Left hindlimb (tissue), 1 donor: ENCODE measurements at regions not wholly inside any gene's neighbourhood (a gene's known extent, or its start where the extent isn't known, plus 50 kb on each side); places are given as distances from the start of the nearest gene placed in this dataset.
"Not testable (repeated sequence)": the region's sequence is repeated elsewhere in the genome, so short reads cannot be mapped to it uniquely, and the experiment has no call there.

Experiments
- DNase-seq: peaks from one replicate; pipeline ENCODE4 v3.0.0-alpha.2; 2018

DNA sequence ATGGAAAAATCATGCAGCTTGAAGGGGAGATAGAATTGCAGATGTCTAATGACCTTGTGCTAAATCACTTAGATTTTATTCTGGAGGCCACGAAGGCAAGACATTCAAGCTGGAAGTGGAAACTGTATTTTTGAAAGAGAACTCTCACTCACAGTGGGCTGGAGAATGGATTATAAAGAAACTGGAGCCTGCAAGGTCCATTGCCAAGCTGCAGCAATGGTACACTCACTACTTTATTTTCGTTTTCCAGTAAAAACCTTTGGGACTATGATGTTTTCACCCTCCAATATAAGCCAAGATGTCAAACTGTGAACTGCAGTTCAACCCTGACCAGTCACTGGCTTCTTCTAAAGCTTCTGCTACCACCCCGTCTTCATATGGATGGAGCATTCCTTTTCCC lies 62.0 kb downstream of the SKIDA1 start:
- peak; percentile 52 for DNase-seq

- DNase-seq = no peak
Measured at GRCh38 chr10:21458126-21458871, 67.2 kb downstream of the SKIDA1 start.

- no peak for DNase-seq
Measured at GRCh38 chr10:21456160-21456559, 69.3 kb downstream of the SKIDA1 start.

GRCh38 chr10:21452203-21452602 lies 73.3 kb downstream of the SKIDA1 start:
- DNase-seq = no peak

GRCh38 chr10:21449288-21449966 lies 76.1 kb downstream of the SKIDA1 start:
- DNase-seq = no peak

- DNase-seq = no peak
Measured at GRCh38 chr10:21445163-21445562, 80.3 kb downstream of the SKIDA1 start.

DNA sequence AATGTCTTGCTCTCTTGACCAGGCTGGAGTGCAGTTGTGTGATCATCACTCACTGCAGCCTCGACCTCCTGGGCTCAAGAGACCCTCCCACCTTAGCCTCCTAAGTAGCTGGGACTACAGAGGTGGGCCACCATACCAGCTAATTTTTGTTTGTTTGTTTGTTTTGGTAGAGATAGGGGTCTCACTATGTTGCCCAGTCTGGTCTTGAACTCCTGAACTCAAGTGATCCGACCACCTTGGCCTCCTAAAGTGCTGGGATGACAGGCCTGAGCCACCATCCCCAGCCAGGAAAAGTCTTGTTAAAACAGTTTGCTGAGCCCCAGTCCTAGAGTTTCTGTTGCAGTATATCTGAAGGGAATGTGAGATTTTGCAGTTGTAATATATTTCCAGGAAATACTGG lies 83.9 kb downstream of the SKIDA1 start:
- no peak for DNase-seq

DNA sequence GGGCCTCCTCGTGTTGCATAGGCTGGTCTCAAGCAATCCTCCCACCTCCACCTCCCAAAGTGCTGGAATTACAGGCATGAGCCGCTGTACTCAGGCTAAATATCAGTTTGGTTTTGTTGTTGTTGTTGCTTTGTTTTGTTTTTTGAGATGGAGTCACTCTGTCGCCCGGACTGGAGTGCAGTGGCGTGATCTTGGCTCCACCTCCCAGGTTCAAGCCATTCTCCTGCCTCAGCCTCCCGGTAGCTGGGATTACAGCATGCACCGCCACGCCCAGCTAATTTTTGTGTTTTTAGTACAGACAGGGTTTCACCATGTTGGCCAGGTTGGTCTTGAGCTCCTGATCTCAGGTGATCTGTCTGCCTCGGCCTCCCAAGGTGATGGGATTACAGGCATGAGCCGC lies 86.6 kb downstream of the SKIDA1 start:
- DNase-seq = not testable (repeated sequence)

DNA sequence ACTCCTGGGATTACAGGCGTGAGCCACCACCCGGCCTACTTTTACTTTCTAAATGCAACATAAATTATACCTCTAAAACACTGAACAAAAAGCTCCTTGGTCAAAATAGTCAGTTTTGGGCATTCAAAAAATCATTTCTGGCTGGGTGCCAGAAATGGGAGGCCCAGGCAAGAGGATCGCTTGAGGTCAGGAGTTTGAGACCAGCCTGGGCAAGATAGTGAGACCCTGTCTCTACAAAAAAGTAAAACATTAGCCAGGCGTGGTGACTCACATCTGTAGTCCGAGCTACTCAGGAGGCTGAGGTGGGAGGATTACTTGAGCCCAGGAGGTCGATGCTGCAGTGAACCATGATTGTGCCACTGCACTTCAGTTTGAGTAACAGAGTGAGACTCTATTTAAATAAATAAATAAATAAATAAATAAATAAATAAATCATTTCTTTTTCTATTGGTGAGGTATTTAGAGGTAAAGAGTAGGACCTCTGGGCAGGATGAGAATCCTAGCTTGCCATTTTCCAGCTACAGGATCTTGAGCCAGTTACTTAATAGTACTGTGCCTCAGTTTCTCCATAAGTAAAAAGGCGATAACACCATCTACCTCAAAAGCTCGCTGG lies 87.6 kb downstream of the SKIDA1 start:
- DNase-seq = no peak

DNA sequence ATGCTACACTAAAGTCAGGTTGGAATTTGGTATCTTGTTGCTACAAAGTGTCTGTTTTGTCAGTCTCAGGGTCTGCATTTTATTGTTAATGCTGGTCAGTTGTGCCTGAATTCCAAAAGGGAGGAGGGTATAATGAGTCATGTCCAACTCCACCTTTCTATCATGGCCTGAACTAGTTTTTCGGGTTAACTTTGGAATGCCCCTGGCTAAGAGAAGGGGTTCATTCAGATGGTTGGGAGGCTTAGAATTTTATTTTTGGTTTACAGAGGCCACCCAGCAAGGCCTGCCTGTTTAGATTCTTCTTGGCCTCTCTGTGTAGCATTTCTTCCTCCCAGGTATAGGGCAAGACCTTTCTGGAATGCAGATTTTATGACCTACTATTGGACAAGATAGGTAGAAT lies 93.2 kb downstream of the SKIDA1 start:
- DNase-seq = no peak

GRCh38 chr10:21431799-21432198 lies 93.7 kb downstream of the SKIDA1 start:
- DNase-seq = no peak

GRCh38 chr10:21427804-21428481 lies 97.5 kb downstream of the SKIDA1 start:
- DNase-seq = no peak

DNA sequence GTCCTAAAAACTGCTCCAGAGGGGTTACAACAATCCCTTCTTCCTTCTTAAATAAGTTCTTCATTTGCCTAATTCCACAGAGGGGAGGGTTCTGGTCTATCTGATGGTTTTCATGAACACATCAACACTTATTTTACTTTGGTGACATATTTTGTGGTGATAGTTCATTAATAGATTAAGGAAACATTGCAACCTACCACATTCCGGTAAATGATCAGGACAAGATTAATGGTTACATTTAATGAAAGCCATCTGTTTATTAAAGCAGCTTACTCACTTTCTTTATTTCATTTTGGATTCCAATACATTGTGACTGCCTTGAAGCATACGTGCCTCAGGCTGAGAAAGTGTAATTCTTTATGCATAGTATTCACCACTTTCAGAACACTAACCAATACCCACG lies 101.0 kb downstream of the SKIDA1 start:
- DNase-seq = no peak

DNA sequence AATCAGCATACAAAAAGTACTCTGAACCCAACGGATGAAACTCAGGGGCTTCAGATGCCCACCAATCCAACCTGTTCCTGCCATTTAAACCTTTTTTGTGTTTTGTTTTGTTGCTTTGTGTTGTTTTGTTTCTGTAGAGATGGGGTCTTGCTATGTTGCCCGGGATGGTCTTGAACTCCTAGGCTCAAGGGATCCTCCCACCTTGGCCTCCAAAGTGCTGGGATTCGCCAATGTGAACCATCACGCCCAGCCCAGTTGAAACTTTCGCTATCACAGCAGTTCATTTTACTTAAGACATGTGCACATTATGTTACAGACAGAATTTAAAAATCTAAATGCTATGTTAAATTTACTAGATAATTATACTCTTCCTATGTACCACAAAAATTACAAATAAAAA lies 101.6 kb downstream of the SKIDA1 start:
- DNase-seq = no peak

- DNase-seq = no peak
Measured at GRCh38 chr10:21423338-21423737, 102.1 kb downstream of the SKIDA1 start.

- no peak for DNase-seq
Measured at GRCh38 chr10:21421794-21422193, 103.7 kb downstream of the SKIDA1 start.

DNA sequence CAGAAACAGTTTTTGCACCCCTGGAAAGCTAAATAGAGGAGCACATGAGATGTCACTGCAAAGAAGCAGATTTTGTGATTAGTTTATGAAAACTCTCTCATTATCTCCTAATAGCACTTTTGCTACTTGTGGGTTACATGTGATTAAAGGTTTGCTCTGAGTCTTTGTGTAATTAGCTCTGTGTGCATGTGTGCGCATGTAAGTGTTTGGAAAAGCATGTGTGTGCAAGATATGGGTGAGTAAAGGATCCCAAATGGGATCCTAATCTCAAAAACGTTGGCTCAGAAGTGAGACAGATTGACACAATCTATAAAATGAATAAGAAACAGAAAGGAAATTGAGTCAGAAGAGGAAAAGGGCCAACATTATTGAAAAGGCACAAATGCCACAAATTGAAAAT lies 104.5 kb downstream of the SKIDA1 start:
- no peak for DNase-seq

GRCh38 chr10:21418981-21419576 lies 106.4 kb downstream of the SKIDA1 start:
- DNase-seq = not testable (repeated sequence)

GRCh38 chr10:21417172-21417712 lies 108.2 kb downstream of the SKIDA1 start:
- no peak for DNase-seq

DNA sequence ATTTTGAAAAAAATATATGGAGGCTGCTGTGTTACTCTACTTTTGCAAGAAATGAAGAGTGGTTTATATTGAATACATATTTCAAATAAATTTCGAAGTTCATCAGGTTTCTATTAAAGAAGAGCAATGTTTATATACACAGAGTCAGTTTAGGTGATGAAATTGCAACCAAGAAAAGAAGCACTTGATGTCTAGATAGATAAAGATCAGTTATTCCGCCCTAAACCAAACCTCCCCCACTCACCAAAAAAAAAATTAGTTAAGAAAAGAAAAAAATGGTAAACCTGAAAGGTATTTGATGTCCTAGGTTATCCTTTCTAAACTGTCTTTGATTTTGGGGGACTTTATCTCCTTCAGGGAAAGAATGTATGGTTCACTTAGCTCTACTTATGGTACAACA lies 111.8 kb downstream of the SKIDA1 start:
- no peak for DNase-seq

GRCh38 chr10:21413268-21413667 lies 112.2 kb downstream of the SKIDA1 start:
- no peak for DNase-seq

DNA sequence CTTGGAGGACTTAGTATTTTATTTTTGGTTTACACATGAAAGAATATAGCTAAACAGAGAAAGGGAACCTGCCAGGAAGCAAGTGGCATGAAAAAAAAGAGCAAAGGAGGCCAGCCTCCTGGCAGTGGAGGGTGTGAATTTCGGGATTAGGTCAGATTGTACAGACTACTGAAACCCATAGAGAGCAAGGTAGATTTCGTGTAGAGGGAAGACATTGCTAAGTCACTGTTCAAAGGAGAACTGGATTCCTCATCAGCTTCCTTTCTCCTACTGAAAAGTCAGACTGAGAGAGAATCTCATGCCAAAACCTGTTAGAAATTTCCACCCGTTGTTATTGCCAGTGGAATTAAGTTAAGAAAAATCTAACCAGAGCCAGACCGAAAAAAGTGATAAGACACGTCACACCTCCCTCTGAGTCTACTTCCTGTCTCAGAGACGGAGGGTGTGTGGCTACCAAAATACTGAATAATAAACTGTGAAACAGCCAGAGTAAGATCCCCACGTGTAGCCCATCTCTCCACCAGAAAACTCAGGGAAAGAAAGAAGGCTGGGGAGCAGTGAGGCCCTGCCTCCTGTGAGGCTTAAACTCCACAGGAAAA lies 118.8 kb downstream of the SKIDA1 start:
- no peak for DNase-seq
